ENCODE measurements at regions not wholly inside any gene's neighbourhood (a gene's known extent, or its start where the extent isn't known, plus 50 kb on each side); places are given as distances from the start of the nearest gene placed in this dataset.

GRCh38 chr2:819601-820000 lies 131.0 kb upstream of the SNTG2 start:
- no peaks in the 10 kb centered on the region for H3K4me1 ChIP-seq (ENCODE audit: insufficient read depth, low read length)
- WGBS (ENCODE audit: extremely low coverage, insufficient read length, low lambda C conversion rate) = no CpG with 5 or more reads among the region's 7 CpGs
- DNase-seq = no peak

More at GRCh38 chr2:819601-820000, 131.0 kb upstream of the SNTG2 start:
- H3K9me3 ChIP-seq (ENCODE audit: control insufficient read depth, low read depth, low read length) = no peaks in the 10 kb centered on the region
- H3K79me1 ChIP-seq (ENCODE audit: insufficient read depth, low read depth, low read length, poor library complexity, severe bottlenecking) = no peaks in the 10 kb centered on the region
- no peaks in the 10 kb centered on the region for H3K27me3 ChIP-seq (ENCODE audit: insufficient read depth, low read length)
- H3K27me3 Mint-ChIP-seq (ENCODE audit: low read depth) = peaks cover 11% of the 10 kb centered on the region
- no peaks in the 10 kb centered on the region for H3K79me2 ChIP-seq (ENCODE audit: insufficient read depth, low read length)
- no peak overlapping the region for H3K27ac Mint-ChIP-seq
- no peak overlapping the region for H3T11ph ChIP-seq (ENCODE audit: low read length)
- TF ChIP-seq CTCF (conservative IDR thresholded peaks at IDR 0.05) = no peak
- H3K23me2 ChIP-seq (ENCODE audit: insufficient read length, low read depth, low read length, poor library complexity, severe bottlenecking) = no peaks in the 10 kb centered on the region
- no peak overlapping the region for H3K27ac ChIP-seq (ENCODE audit: insufficient read length, low read depth, low read length)
- H3K18ac ChIP-seq (ENCODE audit: insufficient read length, low read depth, low read length) = no peak overlapping the region
- H3K9me3 Mint-ChIP-seq = no peaks in the 10 kb centered on the region; a peak in 1 of 5 replicates
- no peak overlapping the region for H2AFZ ChIP-seq (ENCODE audit: low read length)
- no peak overlapping the region for H2BK15ac ChIP-seq (ENCODE audit: low read depth, low read length)
- no peak overlapping the region for H3K23ac ChIP-seq (ENCODE audit: insufficient read length, low read depth, low read length)
- H2BK20ac ChIP-seq (ENCODE audit: low read depth, low read length, poor library complexity, severe bottlenecking) = no peak overlapping the region
- H2BK5ac ChIP-seq (ENCODE audit: insufficient read length, low read length) = no peak overlapping the region
- H3K4me2 ChIP-seq (ENCODE audit: insufficient read depth, insufficient read length, low read length) = no peak overlapping the region
- no peak overlapping the region for H2BK120ac ChIP-seq (ENCODE audit: low read depth, low read length, poor library complexity, severe bottlenecking)
- no peaks in the 10 kb centered on the region for H4K20me1 ChIP-seq (ENCODE audit: control insufficient read depth, insufficient read depth, insufficient read length)
- H4K5ac ChIP-seq (ENCODE audit: insufficient read length, low read depth, low read length) = no peak overlapping the region
- no peak overlapping the region for H2AK5ac ChIP-seq (ENCODE audit: insufficient read length, low read length)
- H3K36me3 Mint-ChIP-seq (ENCODE audit: insufficient read depth in 1 of 3, low read depth in 3 of 3) = no peaks in the 10 kb centered on the region
- no peak overlapping the region for H2BK12ac ChIP-seq (ENCODE audit: insufficient read length, low read depth, low read length)
- H3K9ac ChIP-seq (ENCODE audit: extremely low read depth, insufficient read length, low read length) = no peak overlapping the region
- H3K4ac ChIP-seq (ENCODE audit: low read depth, low read length) = no peak overlapping the region
- H3K4me1 Mint-ChIP-seq = no peaks in the 10 kb centered on the region
- no peak overlapping the region for H4K91ac ChIP-seq (ENCODE audit: insufficient read length, low read depth, low read length)
- no peak overlapping the region for H3K4me3 Mint-ChIP-seq
- H4K8ac ChIP-seq (replicated peaks; ENCODE audit: insufficient read length, low read depth, low read length) = no peak overlapping the region
- H3K14ac ChIP-seq (ENCODE audit: insufficient read depth, low read length) = no peak overlapping the region
- no peak overlapping the region for H3K56ac ChIP-seq (ENCODE audit: insufficient read length, low read depth, low read length)

Data from H9 (cell line).